Tibial nerve (tissue), 4 donors: ENCODE measurements at regions not wholly inside any gene's neighbourhood (a gene's known extent, or its start where the extent isn't known, plus 50 kb on each side); places are given as distances from the start of the nearest gene placed in this dataset.

Experiments used
- DNase-seq, 2 donors: peaks; one replicate each; pipeline ENCODE4 v3.0.0-alpha.2; 2019; ENCODE audit warnings: low spot score in 2 of 2
- H3K27ac ChIP-seq, 4 donors: fragments of 200-600 bp; sonication (generic) in 3 of 4; one replicate each; pipeline ENCODE4 v1.5.1; 2017 to 2019; ENCODE audit warnings: mild to moderate bottlenecking in 1 of 4
- H3K27me3 ChIP-seq, 2 donors: fragments of 200-600 bp; sonication (generic) in 1 of 2; one replicate each; pipeline versions ENCODE4 v1.5.1 to v1.6.0; 2017 to 2019
- H3K36me3 ChIP-seq, 3 donors: fragments of 200-600 bp; sonication (generic); one replicate each; pipeline ENCODE4 v1.5.1; 2018 to 2019
- H3K4me1 ChIP-seq, 4 donors: fragments of 200-600 bp; sonication (generic) in 3 of 4; one replicate each; pipeline ENCODE4 v1.5.1; 2017 to 2019
- H3K4me3 ChIP-seq, 4 donors: fragments of 200-600 bp; sonication (generic) in 3 of 4; one replicate each; pipeline ENCODE4 v1.5.1; 2017 to 2019; ENCODE audit warnings: mild to moderate bottlenecking in 1 of 4, moderate library complexity in 1 of 4
- H3K9me3 ChIP-seq, 4 donors: fragments of 200-600 bp; sonication (generic) in 3 of 4; one replicate each; pipeline ENCODE4 v1.5.1; 2017 to 2019
- EP300 ChIP-seq, 2 donors: sonication (generic); formaldehyde crosslinking; IDR thresholded peaks; one replicate each; pipeline ENCODE4 v1.6.1; 2017; ENCODE audit warnings: antibody characterized with exemption in 2 of 2, mild to moderate bottlenecking in 1 of 2
- POLR2A ChIP-seq, 2 donors: fragments of 450-650 bp; IDR thresholded peaks; one replicate each; pipeline ENCODE4 v1.6.1; 2017; ENCODE audit warnings: antibody characterized with exemption in 2 of 2, mild to moderate bottlenecking in 2 of 2, moderate library complexity in 2 of 2
- WGBS, 2 donors: methylation state at CpG; one replicate each; pipeline ENCODE4 v1.1.5; 2018; 5-methylcytosine and 5-hydroxymethylcytosine counted together
- TF ChIP-seq, protein P1 (sequence below), 5 experiments: fragments of 200-600 bp in 3 of 5; fragments of 450-650 bp in 2 of 5; sonication (generic) in 3 of 5; IDR thresholded peaks; one replicate each; pipeline ENCODE4 v1.5.1; 2016 to 2019; ENCODE audit warnings: antibody characterized with exemption in 5 of 5, mild to moderate bottlenecking in 3 of 5, moderate library complexity in 2 of 5

- TF ChIP-seq, protein P1, sequence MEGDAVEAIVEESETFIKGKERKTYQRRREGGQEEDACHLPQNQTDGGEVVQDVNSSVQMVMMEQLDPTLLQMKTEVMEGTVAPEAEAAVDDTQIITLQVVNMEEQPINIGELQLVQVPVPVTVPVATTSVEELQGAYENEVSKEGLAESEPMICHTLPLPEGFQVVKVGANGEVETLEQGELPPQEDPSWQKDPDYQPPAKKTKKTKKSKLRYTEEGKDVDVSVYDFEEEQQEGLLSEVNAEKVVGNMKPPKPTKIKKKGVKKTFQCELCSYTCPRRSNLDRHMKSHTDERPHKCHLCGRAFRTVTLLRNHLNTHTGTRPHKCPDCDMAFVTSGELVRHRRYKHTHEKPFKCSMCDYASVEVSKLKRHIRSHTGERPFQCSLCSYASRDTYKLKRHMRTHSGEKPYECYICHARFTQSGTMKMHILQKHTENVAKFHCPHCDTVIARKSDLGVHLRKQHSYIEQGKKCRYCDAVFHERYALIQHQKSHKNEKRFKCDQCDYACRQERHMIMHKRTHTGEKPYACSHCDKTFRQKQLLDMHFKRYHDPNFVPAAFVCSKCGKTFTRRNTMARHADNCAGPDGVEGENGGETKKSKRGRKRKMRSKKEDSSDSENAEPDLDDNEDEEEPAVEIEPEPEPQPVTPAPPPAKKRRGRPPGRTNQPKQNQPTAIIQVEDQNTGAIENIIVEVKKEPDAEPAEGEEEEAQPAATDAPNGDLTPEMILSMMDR (IDR thresholded peaks at IDR 0.05), result no peak
- H3K4me1 ChIP-seq, result no peaks in the 10 kb centered on the region
- H3K4me3 ChIP-seq, result no peak overlapping the region
- no peaks in the 10 kb centered on the region for H3K36me3 ChIP-seq
- no peaks in the 10 kb centered on the region for H3K27me3 ChIP-seq
- H3K27ac ChIP-seq, result no peak overlapping the region
- H3K9me3 ChIP-seq, result peaks cover 0 to 18% (median 0%) of the 10 kb centered on the region in 4 donors
- no peak for DNase-seq
These were observed 152.2 kb downstream of the ZNF326 start for GRCh38 chr1:90147093-90147492.

- Histone ChIP-seq H3K4me3 (no peak overlapping the region), H3K9me3 (peaks cover 0 to 17% (median 0%) of the 10 kb centered on the region in 4 donors), H3K36me3 (no peaks in the 10 kb centered on the region), H3K4me1 (no peaks in the 10 kb centered on the region), H3K27me3 (no peaks in the 10 kb centered on the region), H3K27ac (no peak overlapping the region)
- WGBS, 2 donors, result 48 to 53% methylated on average over 1 of the region's 1 CpG
- no peak for DNase-seq
- TF ChIP-seq, protein P1 (IDR thresholded peaks at IDR 0.05), result no peak
- TF ChIP-seq EP300 (IDR thresholded peaks at IDR 0.05) (no peak), POLR2A (IDR thresholded peaks at IDR 0.05) (no peak)
These were observed 149.9 kb downstream of the ZNF326 start for GRCh38 chr1:90144820-90145219.

DNA sequence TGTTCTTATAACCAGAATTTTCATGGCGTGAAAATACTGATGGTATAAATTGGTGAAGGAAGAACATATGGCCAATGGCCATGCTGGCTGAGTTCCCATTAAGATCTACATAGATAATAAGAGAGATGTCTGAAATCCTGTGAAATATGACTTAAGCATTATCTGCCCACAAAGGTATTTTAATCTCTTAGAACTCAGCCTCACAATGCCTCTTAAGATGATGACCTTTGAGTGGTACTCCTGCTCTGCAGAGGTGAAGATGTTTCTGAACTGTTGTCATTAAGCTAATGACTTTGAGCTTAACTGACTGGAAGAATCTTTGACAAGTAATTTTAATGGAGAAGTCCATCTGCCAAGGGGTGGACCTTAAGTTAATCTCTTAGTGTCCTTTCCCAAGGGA lies 148.7 kb downstream of the ZNF326 start:
- Histone ChIP-seq H3K9me3 (peaks cover 0 to 23% (median 0%) of the 10 kb centered on the region in 4 donors), H3K4me3 (no peak overlapping the region), H3K36me3 (no peaks in the 10 kb centered on the region), H3K27ac (no peak overlapping the region), H3K27me3 (no peaks in the 10 kb centered on the region), H3K4me1 (no peaks in the 10 kb centered on the region)
- DNase-seq, result no peak
- TF ChIP-seq, protein P1 (IDR thresholded peaks at IDR 0.05), result no peak
- TF ChIP-seq POLR2A (IDR thresholded peaks at IDR 0.05), result no peak
- TF ChIP-seq EP300 (IDR thresholded peaks at IDR 0.05), result no peak
- 94 to 97% methylated on average over 1 of the region's 1 CpG for WGBS, 2 donors

DNA sequence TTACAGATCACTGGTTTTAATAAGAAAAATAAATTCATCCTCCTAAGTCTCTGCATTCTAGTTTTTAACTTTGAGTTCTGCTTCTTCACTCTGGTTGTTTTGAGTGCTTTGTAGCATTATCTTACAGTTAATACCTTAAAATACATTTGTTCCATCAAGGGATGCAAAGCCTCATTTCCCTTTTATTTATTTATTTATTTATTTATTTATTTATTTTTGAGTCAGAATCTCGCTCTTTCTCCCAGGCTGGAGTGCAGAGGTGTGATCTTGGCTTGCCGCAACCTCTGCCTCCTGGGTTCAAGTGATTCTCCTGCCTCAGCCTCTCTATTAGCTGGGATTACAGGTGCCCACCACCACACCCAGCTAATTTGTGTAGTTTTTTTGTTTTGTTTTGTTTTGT lies 147.8 kb downstream of the ZNF326 start:
- Histone ChIP-seq H3K9me3 (peaks cover 0 to 23% (median 0%) of the 10 kb centered on the region in 4 donors), H3K27ac (no peak overlapping the region), H3K4me3 (no peak overlapping the region), H3K36me3 (no peaks in the 10 kb centered on the region), H3K27me3 (no peaks in the 10 kb centered on the region), H3K4me1 (no peaks in the 10 kb centered on the region)
- 95 to 98% methylated on average over 2 of the region's 2 CpGs for WGBS, 2 donors
- no peak for DNase-seq
- TF ChIP-seq, protein P1 (IDR thresholded peaks at IDR 0.05), result no peak
- TF ChIP-seq EP300 (IDR thresholded peaks at IDR 0.05), result no peak
- TF ChIP-seq POLR2A (IDR thresholded peaks at IDR 0.05), result no peak

DNA sequence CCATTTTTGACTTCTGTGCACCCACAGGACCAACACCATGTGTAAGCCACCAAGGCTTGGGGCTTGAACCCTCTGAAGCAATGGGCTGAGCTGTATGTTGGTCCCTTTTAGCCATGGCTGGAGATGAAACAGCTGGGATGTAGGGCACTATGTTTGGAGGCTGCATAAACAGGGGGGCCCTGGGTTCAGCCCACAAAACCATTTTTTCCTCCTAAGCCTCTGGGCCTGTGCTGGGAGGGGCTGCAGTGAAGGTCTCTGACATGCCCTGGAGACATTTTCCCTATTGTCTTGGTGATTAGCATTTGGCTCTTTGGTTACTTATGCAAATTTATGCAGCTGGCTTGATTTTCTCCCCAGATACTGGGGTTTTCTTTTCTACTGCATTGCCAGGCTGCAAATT lies 144.9 kb downstream of the ZNF326 start:
- no peaks in the 10 kb centered on the region for H3K27me3 ChIP-seq
- H3K4me3 ChIP-seq, result no peak overlapping the region
- TF ChIP-seq, protein P1 (IDR thresholded peaks at IDR 0.05), result no peak
- TF ChIP-seq EP300 (IDR thresholded peaks at IDR 0.05) (no peak), POLR2A (IDR thresholded peaks at IDR 0.05) (no peak)
- H3K4me1 ChIP-seq, result peaks cover 0 to 6% (median 0%) of the 10 kb centered on the region in 4 donors
- no peak overlapping the region for H3K27ac ChIP-seq
- H3K36me3 ChIP-seq, result no peaks in the 10 kb centered on the region
- peaks cover 0 to 23% (median 0%) of the 10 kb centered on the region in 4 donors for H3K9me3 ChIP-seq
- DNase-seq, result no peak
